Neural progenitor cell (in vitro differentiated cells): ENCODE measurements at regions not wholly inside any gene's neighbourhood (a gene's known extent, or its start where the extent isn't known, plus 50 kb on each side); places are given as distances from the start of the nearest gene placed in this dataset.

ENCODE experiments used
- EZH2 ChIP-seq: fragments of 200-600 bp; sonication (generic); IDR thresholded peaks from 2 replicates; pipeline ENCODE4 v1.6.1; 2017; ENCODE audit warnings: antibody characterized with exemption, mild to moderate bottlenecking, moderate library complexity
- TF ChIP-seq, protein P1 (sequence below): fragments of 200-600 bp; sonication (generic); IDR thresholded peaks from 2 replicates; pipeline ENCODE4 v1.5.1; 2017; ENCODE audit warnings: antibody characterized with exemption, mild to moderate bottlenecking

DNA sequence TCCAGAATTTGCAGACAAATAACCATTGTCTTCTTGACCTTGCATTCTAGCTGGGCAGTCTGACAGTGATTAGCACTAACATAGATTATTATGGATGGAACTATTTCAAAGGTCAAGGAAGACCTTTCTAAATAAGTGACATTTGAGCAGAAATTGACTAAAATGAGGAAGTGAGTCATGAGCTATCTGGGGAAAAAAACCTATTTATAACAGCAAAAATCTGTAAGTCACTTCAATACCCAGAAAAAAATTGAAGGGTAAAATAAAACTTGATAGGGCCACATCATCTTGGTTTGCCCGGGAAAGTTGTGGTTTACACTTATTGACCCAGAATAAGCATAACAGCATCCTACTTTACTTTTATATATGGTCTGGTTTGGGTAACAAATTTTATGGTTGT is 414.6 kb upstream of the HS3ST1 start:
- TF ChIP-seq, protein P1, sequence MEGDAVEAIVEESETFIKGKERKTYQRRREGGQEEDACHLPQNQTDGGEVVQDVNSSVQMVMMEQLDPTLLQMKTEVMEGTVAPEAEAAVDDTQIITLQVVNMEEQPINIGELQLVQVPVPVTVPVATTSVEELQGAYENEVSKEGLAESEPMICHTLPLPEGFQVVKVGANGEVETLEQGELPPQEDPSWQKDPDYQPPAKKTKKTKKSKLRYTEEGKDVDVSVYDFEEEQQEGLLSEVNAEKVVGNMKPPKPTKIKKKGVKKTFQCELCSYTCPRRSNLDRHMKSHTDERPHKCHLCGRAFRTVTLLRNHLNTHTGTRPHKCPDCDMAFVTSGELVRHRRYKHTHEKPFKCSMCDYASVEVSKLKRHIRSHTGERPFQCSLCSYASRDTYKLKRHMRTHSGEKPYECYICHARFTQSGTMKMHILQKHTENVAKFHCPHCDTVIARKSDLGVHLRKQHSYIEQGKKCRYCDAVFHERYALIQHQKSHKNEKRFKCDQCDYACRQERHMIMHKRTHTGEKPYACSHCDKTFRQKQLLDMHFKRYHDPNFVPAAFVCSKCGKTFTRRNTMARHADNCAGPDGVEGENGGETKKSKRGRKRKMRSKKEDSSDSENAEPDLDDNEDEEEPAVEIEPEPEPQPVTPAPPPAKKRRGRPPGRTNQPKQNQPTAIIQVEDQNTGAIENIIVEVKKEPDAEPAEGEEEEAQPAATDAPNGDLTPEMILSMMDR: no peak
- TF ChIP-seq EZH2: no peak
